ENCODE measurements at regions not wholly inside any gene's neighbourhood (a gene's known extent, or its start where the extent isn't known, plus 50 kb on each side); places are given as distances from the start of the nearest gene placed in this dataset.
"Not testable (repeated sequence)": the region's sequence is repeated elsewhere in the genome, so short reads cannot be mapped to it uniquely, and the experiment has no call there.

DNA sequence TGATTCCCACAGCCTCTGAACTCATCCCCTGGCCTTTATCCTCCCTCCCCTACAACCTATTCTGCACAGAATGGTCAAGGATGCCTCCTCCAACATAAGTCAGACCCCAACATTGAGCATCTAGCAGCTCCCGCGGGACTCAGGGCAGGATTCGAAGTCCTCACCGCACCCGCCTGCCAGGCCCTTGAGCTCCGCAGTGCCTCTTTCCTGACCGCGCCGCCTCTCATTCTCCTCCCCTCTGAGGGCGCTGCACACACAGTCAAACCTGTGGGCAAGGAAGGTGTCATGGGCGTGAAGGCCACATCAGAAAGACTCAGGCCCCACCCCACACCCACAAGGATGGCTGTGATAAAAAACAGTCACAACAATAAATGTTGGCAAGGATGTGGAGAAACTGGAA lies 84.1 kb downstream of the CPZ start:
- WGBS, 2 donors = 92 to 94% methylated on average over 11 of the region's 11 CpGs
- Histone ChIP-seq H3K36me3 (no peaks in the 10 kb centered on the region), H3K27ac (no peak overlapping the region), H3K4me1 (no peaks in the 10 kb centered on the region), H3K27me3 (no peaks in the 10 kb centered on the region), H3K4me3 (no peak overlapping the region), H3K9me3 (peaks cover 0 to 17% (median 0%) of the 10 kb centered on the region in 4 donors)
- no peak for DNase-seq (ENCODE audit: low spot score in 2 of 2)
- TF ChIP-seq POLR2A (IDR thresholded peaks at IDR 0.05) (no peak), EP300 (IDR thresholded peaks at IDR 0.05) (no peak), CTCF (IDR thresholded peaks at IDR 0.05) (no peak)

- no peaks in the 10 kb centered on the region for H3K36me3 ChIP-seq
- no peak overlapping the region for H3K27ac ChIP-seq
- no peak for TF ChIP-seq POLR2A (IDR thresholded peaks at IDR 0.05)
- TF ChIP-seq EP300 (IDR thresholded peaks at IDR 0.05) = no peak
- no peak for TF ChIP-seq CTCF (IDR thresholded peaks at IDR 0.05)
- DNase-seq (ENCODE audit: low spot score in 2 of 2) = no peak
- H3K4me1 ChIP-seq = no peaks in the 10 kb centered on the region
- no peaks in the 10 kb centered on the region for H3K27me3 ChIP-seq
- H3K9me3 ChIP-seq = peaks cover 0 to 17% (median 0%) of the 10 kb centered on the region in 4 donors
- 81 to 84% methylated on average over 7 of the region's 7 CpGs for WGBS, 2 donors
- H3K4me3 ChIP-seq = no peak overlapping the region
These were observed 83.3 kb downstream of the CPZ start for GRCh38 chr4:8675906-8676305.

- H3K4me1 ChIP-seq = no peaks in the 10 kb centered on the region
- no peak overlapping the region for H3K27ac ChIP-seq
- DNase-seq (ENCODE audit: low spot score in 2 of 2) = no peak
- no peak overlapping the region for H3K4me3 ChIP-seq
- peaks cover 0 to 17% (median 0%) of the 10 kb centered on the region in 4 donors for H3K9me3 ChIP-seq
- TF ChIP-seq EP300 (IDR thresholded peaks at IDR 0.05) = no peak
- no peak for TF ChIP-seq CTCF (IDR thresholded peaks at IDR 0.05)
- no peak for TF ChIP-seq POLR2A (IDR thresholded peaks at IDR 0.05)
- 19 to 23% methylated on average over 10 of the region's 10 CpGs for whole genome bisulfite sequencing, 2 donors
- no peaks in the 10 kb centered on the region for H3K36me3 ChIP-seq
- no peaks in the 10 kb centered on the region for H3K27me3 ChIP-seq
These were observed 82.8 kb downstream of the CPZ start for GRCh38 chr4:8675383-8675782.

DNA sequence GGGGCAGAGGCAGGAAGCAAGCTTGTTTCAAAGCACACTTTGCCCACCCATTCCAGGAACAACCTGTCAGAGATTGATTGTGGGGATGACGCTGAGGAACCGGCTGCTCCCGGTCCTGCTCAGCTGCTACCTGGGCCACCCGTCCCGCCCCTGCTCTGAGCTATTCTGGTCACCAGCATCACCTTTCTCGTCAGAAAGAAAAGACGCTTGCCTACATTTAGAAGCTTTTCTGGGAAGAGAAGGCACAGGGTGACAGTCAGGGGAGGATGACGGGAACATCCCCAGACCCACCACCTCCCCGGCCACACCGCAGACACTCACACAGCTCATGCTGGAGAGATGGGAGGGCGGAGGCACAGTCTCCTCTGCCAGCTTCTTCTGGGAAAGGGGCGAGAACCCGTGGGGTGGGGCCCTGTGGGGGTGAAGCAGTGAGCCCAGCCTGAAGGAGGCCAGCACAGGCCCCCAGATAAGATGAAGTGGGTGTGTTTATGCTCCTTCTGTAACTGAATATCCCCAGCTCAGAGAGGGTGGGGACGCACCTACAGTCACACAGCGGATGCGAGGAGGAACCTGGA lies 81.8 kb downstream of the CPZ start:
- TF ChIP-seq POLR2A (IDR thresholded peaks at IDR 0.05) (no peak), EP300 (IDR thresholded peaks at IDR 0.05) (no peak), CTCF (IDR thresholded peaks at IDR 0.05) (no peak)
- H3K27ac ChIP-seq = no peak overlapping the region
- WGBS, 2 donors = 85 to 86% methylated on average over 12 to 16 of the region's 16 CpGs
- no peak for DNase-seq (ENCODE audit: low spot score in 2 of 2)
- H3K9me3 ChIP-seq = peaks cover 0 to 17% (median 0%) of the 10 kb centered on the region in 4 donors
- H3K4me1 ChIP-seq = no peaks in the 10 kb centered on the region
- no peaks in the 10 kb centered on the region for H3K36me3 ChIP-seq
- H3K27me3 ChIP-seq = no peaks in the 10 kb centered on the region
- H3K4me3 ChIP-seq = no peak overlapping the region

DNA sequence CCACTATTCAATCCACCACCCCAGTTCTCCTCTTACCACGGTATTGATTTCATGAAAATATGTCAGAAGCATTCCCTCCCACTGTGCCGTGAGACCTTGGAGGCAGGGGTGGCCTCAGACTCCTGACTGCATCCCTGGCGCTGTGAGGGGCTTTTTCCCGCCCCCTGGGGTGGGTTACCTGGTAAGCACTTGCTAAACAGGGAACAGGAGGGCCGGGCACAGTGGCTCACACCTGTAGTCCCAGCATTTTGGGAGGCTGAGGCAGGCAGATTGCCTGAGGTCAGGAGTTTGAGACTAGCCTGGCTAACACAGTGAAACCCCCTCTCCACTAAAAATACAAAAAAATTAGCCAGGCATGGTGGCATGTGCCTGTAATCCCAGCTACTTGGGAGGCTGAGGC lies 80.5 kb downstream of the CPZ start:
- peaks cover 0 to 13% (median 0%) of the 10 kb centered on the region in 4 donors for H3K9me3 ChIP-seq
- H3K36me3 ChIP-seq; H3K27me3 ChIP-seq; H3K4me3 ChIP-seq; DNase-seq (ENCODE audit: low spot score in 2 of 2); H3K4me1 ChIP-seq; H3K27ac ChIP-seq: not testable (repeated sequence)
- WGBS, 2 donors = 46 to 53% methylated on average over 4 to 5 of the region's 5 CpGs

GRCh38 chr4:8672486-8672885 lies 79.9 kb downstream of the CPZ start:
- Histone ChIP-seq H3K4me3 (no peak overlapping the region), H3K27me3 (no peaks in the 10 kb centered on the region), H3K9me3 (peaks cover 0 to 15% (median 0%) of the 10 kb centered on the region in 4 donors), H3K36me3 (no peaks in the 10 kb centered on the region), H3K27ac (no peak overlapping the region), H3K4me1 (no peaks in the 10 kb centered on the region)
- DNase-seq (ENCODE audit: low spot score in 2 of 2) = no peak
- 67 to 77% methylated on average over 4 to 9 of the region's 9 CpGs for WGBS, 2 donors
- TF ChIP-seq POLR2A (IDR thresholded peaks at IDR 0.05) (no peak), EP300 (IDR thresholded peaks at IDR 0.05) (no peak), CTCF (IDR thresholded peaks at IDR 0.05) (no peak)

Data from tibial nerve (tissue), 4 donors.